HCEC 1CT (cell line): ENCODE measurements at regions not wholly inside any gene's neighbourhood (a gene's known extent, or its start where the extent isn't known, plus 50 kb on each side); places are given as distances from the start of the nearest gene placed in this dataset.

Experiments used
- DNase-seq: peaks from one replicate; pipeline ENCODE4 v3.0.0-alpha.2; 2017

DNA sequence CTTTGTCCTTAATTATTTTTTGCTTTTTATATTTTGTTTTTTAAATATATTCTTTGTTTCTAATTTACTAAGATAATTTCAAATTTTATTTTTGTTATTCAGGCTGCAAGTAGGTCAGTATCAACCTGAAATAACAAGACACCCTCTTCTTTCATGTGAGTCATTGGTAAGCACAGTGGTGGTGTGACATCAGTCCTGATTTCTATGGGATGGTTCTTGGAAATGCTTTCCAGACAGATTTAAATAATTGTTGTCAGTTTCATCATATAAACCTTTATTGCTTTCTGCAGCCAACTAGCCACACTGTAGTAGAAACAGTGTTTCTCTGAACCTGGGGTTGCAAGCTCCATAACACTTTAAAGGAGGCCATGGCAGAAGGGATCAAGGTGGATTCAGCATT is 157.5 kb upstream of the C21orf91 start:
- DNase-seq, result no peak

- no peak for DNase-seq
Observed at GRCh38 chr21:17976139-17976538, 157.0 kb upstream of the C21orf91 start.

GRCh38 chr21:17967319-17967718 is 148.2 kb upstream of the C21orf91 start:
- no peak for DNase-seq

GRCh38 chr21:17964716-17965115 is 145.6 kb upstream of the C21orf91 start:
- DNase-seq, result no peak

- DNase-seq, result no peak
Observed at GRCh38 chr21:17964199-17964598, 145.0 kb upstream of the C21orf91 start.

DNA sequence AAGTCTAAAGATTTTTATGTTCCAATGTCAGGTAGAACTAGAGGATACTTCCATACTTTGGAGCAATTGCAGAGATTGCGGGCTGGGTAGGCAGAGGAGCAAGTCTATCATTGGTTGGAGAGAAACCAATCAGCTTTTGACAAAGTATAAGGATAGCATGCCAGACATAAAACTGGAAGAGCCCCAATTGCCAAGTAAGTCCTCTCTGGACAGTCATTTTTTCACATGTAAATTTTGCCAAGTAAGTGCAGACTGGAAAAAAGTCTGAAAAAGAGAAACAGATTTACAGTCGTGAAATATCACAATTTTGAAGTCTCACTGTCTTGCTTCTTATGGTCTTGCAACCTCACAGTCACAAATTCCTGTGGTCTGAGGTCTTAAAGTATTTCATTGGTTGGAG is 131.4 kb upstream of the C21orf91 start:
- no peak for DNase-seq

- DNase-seq, result no peak
Observed at GRCh38 chr21:17949421-17949820, 130.3 kb upstream of the C21orf91 start.

DNA sequence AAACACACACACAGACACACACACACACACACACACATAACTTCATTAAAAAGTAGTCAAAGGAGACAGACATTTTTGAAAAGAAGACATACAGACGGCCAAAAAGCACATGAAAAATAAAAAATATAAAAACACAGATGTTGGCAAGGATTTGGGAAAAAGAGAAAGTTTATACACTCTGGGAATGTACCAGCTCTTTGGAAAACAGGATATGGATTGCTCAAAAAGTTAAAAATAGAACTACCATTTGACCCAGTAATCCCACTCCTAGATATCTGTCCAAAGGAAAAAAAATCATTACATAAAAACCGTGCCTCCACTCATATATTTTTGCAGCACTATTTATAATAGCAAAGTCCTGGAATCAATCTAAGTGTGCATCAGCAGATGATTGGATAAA is 128.4 kb upstream of the C21orf91 start:
- no peak for DNase-seq

DNA sequence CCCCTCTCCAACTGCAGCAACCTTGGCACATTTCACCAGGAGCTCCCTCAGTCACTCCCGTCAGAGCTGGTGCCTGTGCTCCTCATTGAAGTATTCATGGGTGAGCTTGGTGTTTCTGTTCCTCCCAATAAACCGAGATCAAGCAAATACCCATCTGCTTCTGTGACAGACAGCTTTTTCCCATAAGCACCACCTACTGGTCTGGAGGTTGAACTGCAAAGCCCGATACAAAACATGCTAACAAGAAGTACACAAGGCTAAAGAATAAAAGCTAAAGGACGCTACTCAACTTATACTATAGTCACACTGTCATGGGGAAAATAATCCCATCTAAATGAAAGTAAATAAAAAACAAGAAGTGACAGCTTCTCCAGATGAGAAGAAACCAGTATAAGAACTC is 111.9 kb upstream of the C21orf91 start:
- no peak for DNase-seq

GRCh38 chr21:17930093-17930492 is 110.9 kb upstream of the C21orf91 start:
- no peak for DNase-seq

- no peak for DNase-seq
Observed at GRCh38 chr21:17929510-17929909, 110.4 kb upstream of the C21orf91 start.

DNA sequence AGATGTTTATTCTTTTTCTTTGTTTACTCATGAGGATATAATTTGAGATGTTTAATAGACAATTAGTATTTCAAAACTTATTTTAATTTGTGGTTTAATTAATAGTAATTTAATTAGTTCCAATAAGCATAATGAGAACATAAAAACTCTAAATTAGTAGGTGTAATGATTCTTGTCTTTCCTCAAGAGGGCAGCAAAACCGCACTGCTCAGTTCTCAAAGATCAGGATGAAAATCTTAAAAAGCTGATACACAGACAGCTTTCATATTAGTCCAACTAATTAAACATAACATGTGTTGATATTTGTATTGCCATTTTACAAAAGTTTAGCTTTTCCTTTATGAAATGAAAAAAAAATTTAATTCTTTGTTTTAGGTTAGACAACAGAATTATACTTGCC is 106.7 kb upstream of the C21orf91 start:
- peak; percentile 12 for DNase-seq

DNA sequence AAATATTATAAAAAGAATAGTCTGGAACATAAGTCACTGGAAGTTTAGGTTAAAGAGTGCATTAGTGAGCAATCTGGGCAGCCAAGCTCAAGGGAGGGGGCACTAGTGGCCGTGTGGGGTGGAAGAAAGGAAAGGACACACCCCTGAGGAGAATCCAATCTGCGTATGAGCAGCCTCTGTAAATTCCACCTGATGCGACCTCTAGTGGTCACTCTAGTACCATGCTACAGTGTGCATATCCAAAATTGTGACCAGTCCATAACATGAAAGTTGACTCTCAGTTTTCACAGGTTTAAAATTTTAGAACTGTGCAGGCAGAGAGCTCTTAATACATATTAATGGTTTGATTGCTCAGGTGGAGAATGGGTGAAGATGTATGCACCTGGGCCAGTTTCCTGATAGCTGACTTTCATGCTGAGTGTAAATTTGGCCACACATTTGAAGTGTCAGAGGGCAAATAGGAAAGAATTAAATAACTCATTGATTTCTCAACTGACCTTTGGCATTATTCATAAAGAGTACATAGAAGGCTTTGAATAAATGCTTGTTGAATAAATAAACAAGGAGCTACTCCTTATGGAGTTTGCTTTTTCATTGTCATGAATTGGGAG is 105.9 kb upstream of the C21orf91 start:
- DNase-seq, result peak; percentile 57

DNA sequence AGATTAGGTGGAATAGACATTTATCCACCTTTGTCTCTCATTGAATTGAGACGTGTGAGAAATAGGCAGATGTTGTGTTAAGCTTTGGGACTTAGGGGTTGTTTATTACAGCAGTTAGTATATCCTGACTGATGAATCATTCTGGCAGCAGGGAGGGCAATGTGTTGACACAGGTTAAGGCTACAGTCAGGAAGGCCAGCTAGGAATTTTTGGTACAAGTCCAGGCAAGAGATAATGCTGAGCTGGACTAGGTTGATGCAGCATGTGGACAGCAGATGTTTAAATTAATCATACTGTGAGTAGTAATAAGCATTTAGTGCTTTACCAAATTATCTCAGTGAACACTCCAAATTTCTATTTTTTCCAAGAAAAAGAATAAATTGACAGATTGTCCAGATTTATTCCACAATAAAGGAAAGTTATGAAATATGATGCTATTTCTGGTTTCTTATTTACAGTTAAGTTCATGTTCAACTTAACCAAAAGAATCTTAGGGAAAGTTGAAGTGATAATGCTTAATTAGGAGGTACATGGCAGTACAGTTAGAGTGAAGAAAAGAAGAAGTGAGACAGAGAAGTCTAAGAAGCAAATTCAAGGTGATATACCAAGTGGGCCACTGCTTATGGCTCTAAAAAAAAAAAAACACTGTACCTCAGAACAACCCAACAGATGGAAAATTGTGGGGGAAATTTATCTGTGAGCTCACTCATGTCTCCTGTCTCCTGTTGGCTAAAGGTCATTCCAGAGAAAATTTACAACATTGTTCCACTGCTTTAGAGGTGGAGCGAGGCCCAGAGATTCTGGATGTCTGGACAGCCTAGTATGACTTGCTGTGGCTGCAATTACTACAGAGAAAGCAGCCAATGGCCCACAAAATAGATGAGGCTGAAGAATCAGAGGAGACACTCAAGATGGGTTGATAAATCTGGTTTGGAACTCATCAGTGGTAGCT is 102.7 kb upstream of the C21orf91 start:
- peak; percentile 98 for DNase-seq

GRCh38 chr21:17915976-17916375 is 96.8 kb upstream of the C21orf91 start:
- no peak for DNase-seq

DNA sequence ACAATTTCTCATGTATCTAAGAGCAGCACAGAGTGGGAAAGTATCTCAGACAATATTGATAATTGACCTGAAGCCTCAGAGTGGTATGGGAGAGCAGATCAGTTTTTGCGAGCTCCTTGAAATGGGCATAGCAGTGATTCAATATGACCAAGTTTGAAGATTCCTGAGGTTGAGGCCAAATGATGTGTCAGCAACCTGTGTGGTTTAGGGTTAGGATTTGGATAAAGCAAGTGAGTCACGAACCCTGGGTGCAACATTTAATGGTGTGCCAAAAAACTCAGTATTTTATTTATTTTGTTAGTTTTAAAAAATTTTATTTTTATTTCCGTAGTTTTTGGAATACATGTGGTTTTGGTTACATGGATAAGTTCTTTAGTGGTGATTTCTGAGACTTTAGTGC is 92.5 kb upstream of the C21orf91 start:
- DNase-seq, result peak; percentile 91

DNA sequence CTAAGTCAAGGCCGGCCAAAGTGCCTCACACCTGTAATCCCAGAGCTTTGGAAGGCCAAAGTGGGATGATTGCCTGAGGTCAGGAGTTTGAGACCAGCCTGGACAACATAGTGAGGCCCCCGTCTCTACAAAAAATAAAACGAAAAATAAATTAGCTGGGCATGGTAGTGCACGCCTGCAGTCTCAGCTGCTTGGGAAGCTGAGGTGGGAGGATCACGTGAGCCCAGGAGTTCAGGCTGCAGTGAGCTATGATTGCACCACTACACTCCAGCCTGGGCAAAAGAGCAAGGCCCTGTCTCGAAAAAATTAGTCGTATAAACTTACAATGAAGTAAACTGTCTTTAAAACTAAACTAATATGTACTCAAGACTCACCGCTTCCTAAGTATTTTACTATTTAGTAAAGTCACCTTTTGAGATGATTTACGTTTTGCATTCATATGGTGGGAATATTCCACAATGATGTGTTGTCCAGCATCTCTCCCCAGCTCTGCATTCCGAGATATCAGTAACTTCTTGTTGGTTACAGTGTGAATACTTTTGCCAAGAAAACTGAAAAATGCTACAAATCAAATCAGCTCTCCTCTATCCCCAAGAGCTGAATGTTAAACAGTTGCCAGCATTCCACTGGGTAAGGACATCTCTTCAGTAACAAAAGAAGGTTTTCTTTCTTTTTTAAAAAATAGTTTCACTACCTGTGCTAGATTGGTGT is 84.9 kb upstream of the C21orf91 start:
- no peak for DNase-seq

DNA sequence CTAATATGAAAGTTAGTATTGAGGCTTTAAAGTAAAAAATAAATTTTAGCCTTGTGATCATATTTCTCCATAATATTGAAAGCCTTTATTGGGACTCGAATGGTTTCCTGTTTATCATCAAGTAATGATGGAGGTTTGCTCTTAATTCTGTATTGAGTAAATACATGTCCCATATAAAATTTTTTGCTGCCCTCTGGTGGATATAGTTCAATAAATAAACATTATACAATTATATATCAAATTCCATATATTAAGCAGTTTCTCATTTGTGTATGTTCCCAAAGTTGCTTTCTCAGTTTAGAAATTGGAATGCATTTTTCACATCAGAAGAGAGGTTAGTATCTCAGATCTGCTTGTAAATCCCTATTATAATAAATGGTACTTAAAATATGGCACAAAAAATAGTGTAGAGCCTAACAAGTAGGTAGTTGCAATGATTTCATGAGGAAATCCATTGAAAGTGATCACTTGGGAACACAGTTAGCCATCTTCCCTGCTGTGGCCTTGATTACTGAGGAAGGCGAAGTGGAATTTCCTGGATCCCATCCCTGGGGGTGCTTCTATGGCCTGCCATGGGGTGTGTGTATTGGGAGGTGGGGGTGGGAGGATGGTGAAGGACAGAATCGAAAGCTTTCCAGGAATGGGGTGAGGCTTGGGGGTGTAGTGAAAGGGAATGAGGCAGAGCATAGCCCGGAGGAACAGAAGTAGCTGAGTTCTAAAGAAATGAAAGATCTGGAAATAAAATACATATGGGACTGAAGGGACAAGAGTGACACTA is 84.1 kb upstream of the C21orf91 start:
- peak; percentile 60 for DNase-seq

GRCh38 chr21:17901458-17902079 is 82.4 kb upstream of the C21orf91 start:
- DNase-seq, result no peak

GRCh38 chr21:17900990-17901385 is 81.8 kb upstream of the C21orf91 start:
- no peak for DNase-seq

DNA sequence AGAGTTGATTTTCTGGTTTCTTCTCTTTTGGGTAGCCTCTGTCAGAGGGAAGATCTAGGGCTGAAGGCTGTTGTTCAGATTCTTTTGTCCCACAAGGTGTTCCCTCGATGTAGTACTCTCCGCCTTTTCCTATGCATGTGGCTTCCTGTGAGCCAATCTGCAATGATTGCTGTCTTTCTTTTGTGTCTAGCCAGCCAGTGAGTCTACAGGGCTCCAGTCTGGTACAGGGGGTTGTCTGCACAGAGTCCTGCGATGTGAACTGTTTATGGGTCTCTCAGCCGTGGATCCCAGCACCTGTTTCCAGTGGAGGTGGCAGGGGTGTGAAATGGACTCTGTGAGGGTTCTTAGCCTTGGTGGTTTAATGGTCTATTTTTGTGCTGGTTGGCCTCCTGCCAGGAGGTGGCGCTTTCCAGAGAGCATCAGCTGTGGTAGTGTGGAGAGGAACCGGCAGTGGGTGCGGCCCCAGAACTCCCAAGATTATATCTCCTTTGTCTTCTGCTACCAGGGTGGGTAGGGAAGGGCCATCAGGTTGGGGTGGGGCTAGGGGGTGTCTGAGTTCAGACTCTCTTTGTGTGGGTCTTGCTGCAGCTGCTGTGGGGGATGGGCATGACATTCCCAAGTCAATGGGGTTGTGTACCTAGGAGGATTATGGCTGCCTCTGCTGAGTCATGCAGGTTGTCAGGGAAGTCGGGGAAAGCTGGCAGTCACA is 81.3 kb upstream of the C21orf91 start:
- DNase-seq, result no peak

DNA sequence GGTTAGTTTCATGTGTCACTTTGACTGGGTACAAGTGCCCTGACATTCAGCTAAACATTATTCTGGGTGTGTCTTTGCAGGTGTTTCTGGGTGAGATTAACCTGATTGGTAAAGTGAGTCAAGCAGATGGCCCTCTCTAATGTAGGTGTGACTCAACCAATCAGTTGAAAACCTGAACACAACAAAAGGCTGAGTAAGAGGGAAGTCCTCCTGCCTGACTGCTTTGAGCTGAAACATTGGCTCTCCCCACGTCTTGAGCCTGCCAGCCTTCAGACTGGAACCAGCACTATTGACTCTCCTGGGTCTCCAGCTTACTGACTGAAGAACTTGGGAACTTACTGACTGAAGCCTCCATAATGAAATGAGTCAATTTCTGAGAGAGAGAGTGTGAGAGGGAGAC is 70.0 kb upstream of the C21orf91 start:
- DNase-seq, result no peak
